WERI-Rb-1 (cell line): ENCODE measurements at regions not wholly inside any gene's neighbourhood (a gene's known extent, or its start where the extent isn't known, plus 50 kb on each side); places are given as distances from the start of the nearest gene placed in this dataset.

Experiments used
- DNase-seq: peaks from one replicate; pipeline ENCODE4 v3.0.0-alpha.2; 2020
- H3K27ac ChIP-seq: fragments of 250-450 bp; sonication (Bioruptor Pico); 2 replicates; pipeline ENCODE4 v1.5.1; 2020; ENCODE audit warnings: mild to moderate bottlenecking, moderate library complexity
- H3K27me3 ChIP-seq: fragments of 250-450 bp; sonication (Bioruptor Pico); 2 replicates; pipeline ENCODE4 v1.5.1; 2021; ENCODE audit warnings: mild to moderate bottlenecking, low read depth, moderate library complexity; ENCODE audit not compliant: insufficient read depth, severe bottlenecking
- H3K36me3 ChIP-seq: fragments of 250-450 bp; sonication (Bioruptor Pico); 2 replicates; pipeline ENCODE4 v1.5.1; 2020; ENCODE audit warnings: mild to moderate bottlenecking, moderate library complexity
- H3K4me3 ChIP-seq: 2 replicates; pipeline ENCODE4 v1.5.1; 2011; ENCODE audit warnings: low read depth, mild to moderate bottlenecking, control low read depth, low read length
- H3K9me3 ChIP-seq: fragments of 250-450 bp; sonication (Bioruptor Pico); 2 replicates; pipeline ENCODE4 v1.5.1; 2021; ENCODE audit warnings: mild to moderate bottlenecking, moderate library complexity; ENCODE audit not compliant: severe bottlenecking
- CTCF ChIP-seq: IDR thresholded peaks from 2 replicates; pipeline ENCODE4 v1.5.1; 2011; ENCODE audit warnings: low read depth, mild to moderate bottlenecking, control low read depth, inconsistent platforms, low read length

GRCh38 chr2:129681788-129682187, 297.7 kb upstream of the RAB6C start:
- no peak for TF ChIP-seq CTCF
- H3K4me3 ChIP-seq, result no peak overlapping the region
- H3K27me3 ChIP-seq, result peaks cover 4% of the 10 kb centered on the region
- H3K9me3 ChIP-seq, result no peaks in the 10 kb centered on the region
- H3K27ac ChIP-seq, result no peak overlapping the region
- H3K36me3 ChIP-seq, result no peaks in the 10 kb centered on the region
- no peak for DNase-seq

GRCh38 chr2:129689653-129690448, 289.6 kb upstream of the RAB6C start:
- H3K27me3 ChIP-seq, result no peaks in the 10 kb centered on the region
- no peak overlapping the region for H3K4me3 ChIP-seq
- no peak for TF ChIP-seq CTCF
- H3K27ac ChIP-seq, result no peak overlapping the region
- H3K36me3 ChIP-seq, result no peaks in the 10 kb centered on the region
- no peak for DNase-seq
- no peaks in the 10 kb centered on the region for H3K9me3 ChIP-seq

GRCh38 chr2:129695496-129695895, 284.0 kb upstream of the RAB6C start:
- no peak for DNase-seq
- no peak overlapping the region for H3K4me3 ChIP-seq
- H3K27me3 ChIP-seq, result peaks cover 2% of the 10 kb centered on the region
- no peaks in the 10 kb centered on the region for H3K36me3 ChIP-seq
- no peak overlapping the region for H3K27ac ChIP-seq
- no peak for TF ChIP-seq CTCF
- H3K9me3 ChIP-seq, result peaks cover 2% of the 10 kb centered on the region

- DNase-seq, result no peak
- peaks cover 2% of the 10 kb centered on the region for H3K27me3 ChIP-seq
- TF ChIP-seq CTCF, result no peak
Observed at GRCh38 chr2:129698593-129698992, 280.9 kb upstream of the RAB6C start.

GRCh38 chr2:129699781-129700573, 279.5 kb upstream of the RAB6C start:
- Histone ChIP-seq H3K9me3 (peaks cover 2% of the 10 kb centered on the region), H3K4me3 (no peak overlapping the region), H3K27me3 (peaks cover 2% of the 10 kb centered on the region), H3K36me3 (no peaks in the 10 kb centered on the region), H3K27ac (no peak overlapping the region)
- DNase-seq, result no peak
- no peak for TF ChIP-seq CTCF

More at GRCh38 chr2:129698593-129698992, 280.9 kb upstream of the RAB6C start:
- Histone ChIP-seq H3K9me3 (peaks cover 2% of the 10 kb centered on the region), H3K4me3 (no peak overlapping the region), H3K36me3 (no peaks in the 10 kb centered on the region), H3K27ac (no peak overlapping the region)
